GM23338 (cell line): ENCODE measurements at regions not wholly inside any gene's neighbourhood (a gene's known extent, or its start where the extent isn't known, plus 50 kb on each side); places are given as distances from the start of the nearest gene placed in this dataset.

ENCODE experiments used
- ATAC-seq: fragments of 200-7000 bp; cut with Tn5 transposase; 3 replicates; pipeline ENCODE4 v1.9.1; 2020
- DNase-seq: peaks from one replicate; pipeline ENCODE4 v3.0.0-alpha.2; 2015; ENCODE audit warnings: low spot score
- H2AFZ ChIP-seq: fragments of 200-600 bp; sonication (generic); 2 replicates; pipeline ENCODE4 v1.8.0; 2016; ENCODE audit warnings: antibody characterized with exemption, mild to moderate bottlenecking, moderate library complexity
- H3F3A ChIP-seq: fragments of 200-600 bp; sonication (generic); replicated peaks from 2 replicates; pipeline ENCODE4 v1.8.0; 2017; ENCODE audit warnings: antibody characterized with exemption, mixed run types, low read depth
- H3K27ac ChIP-seq: fragments of 200-600 bp; sonication (generic); 2 replicates; pipeline ENCODE4 v1.6.1; 2016; ENCODE audit warnings: low read depth
- H3K27me3 ChIP-seq: fragments of 200-600 bp; sonication (generic); 2 replicates; pipeline ENCODE4 v1.8.0; 2016; ENCODE audit warnings: mild to moderate bottlenecking, mixed run types, moderate library complexity; ENCODE audit not compliant: insufficient read depth
- H3K36me3 ChIP-seq: fragments of 200-600 bp; sonication (generic); 2 replicates; pipeline ENCODE4 v1.8.0; 2016; ENCODE audit warnings: mild to moderate bottlenecking; ENCODE audit not compliant: insufficient read depth
- H3K4me1 ChIP-seq: fragments of 200-600 bp; sonication (generic); 2 replicates; pipeline ENCODE4 v1.8.0; 2016; ENCODE audit warnings: mild to moderate bottlenecking, moderate library complexity; ENCODE audit not compliant: insufficient read depth
- H3K4me2 ChIP-seq: fragments of 200-600 bp; sonication (generic); 2 replicates; pipeline ENCODE4 v1.7.1; 2017; ENCODE audit warnings: mixed run types
- H3K4me3 ChIP-seq: fragments of 200-600 bp; sonication (generic); 2 replicates; pipeline ENCODE4 v1.6.1; 2016; ENCODE audit warnings: mixed run types
- H3K79me2 ChIP-seq: fragments of 200-600 bp; sonication (generic); replicated peaks from 2 replicates; pipeline ENCODE4 v1.8.0; 2017; ENCODE audit warnings: mild to moderate bottlenecking; ENCODE audit not compliant: insufficient read depth
- H3K9me2 ChIP-seq: fragments of 200-600 bp; sonication (generic); 2 replicates; pipeline ENCODE4 v1.8.0; 2017; ENCODE audit not compliant: insufficient read depth
- H4K20me1 ChIP-seq: fragments of 200-600 bp; sonication (generic); replicated peaks from 2 replicates; pipeline ENCODE4 v1.8.0; 2017; ENCODE audit warnings: mild to moderate bottlenecking; ENCODE audit not compliant: insufficient read depth
- H3K27ac Mint-ChIP-seq: 2 replicates; pipeline ENCODE4 v1.8.0; 2020; ENCODE audit warnings: inconsistent platforms, mild to moderate bottlenecking, moderate library complexity, mixed read lengths
- H3K27me3 Mint-ChIP-seq: 3 replicates; pipeline ENCODE4 v1.8.0; 2022; ENCODE audit warnings: low read depth, mild to moderate bottlenecking, moderate library complexity, mixed read lengths, inconsistent platforms; ENCODE audit not compliant: insufficient read depth, poor library complexity
- H3K36me3 Mint-ChIP-seq: 3 replicates; pipeline ENCODE4 v1.8.0; 2021; ENCODE audit warnings: low read depth, mild to moderate bottlenecking, inconsistent platforms, moderate library complexity, mixed read lengths
- H3K4me1 Mint-ChIP-seq: 3 replicates; pipeline ENCODE4 v1.8.0; 2020; ENCODE audit warnings: mild to moderate bottlenecking, inconsistent platforms, mixed read lengths
- H3K4me3 Mint-ChIP-seq: 3 replicates; pipeline ENCODE4 v1.8.0; 2021; ENCODE audit warnings: moderate library complexity, mild to moderate bottlenecking, inconsistent platforms, mixed read lengths
- H3K9me3 Mint-ChIP-seq: 3 replicates; pipeline ENCODE4 v1.8.0; 2020; ENCODE audit warnings: moderate library complexity, mild to moderate bottlenecking, inconsistent platforms, mixed read lengths
- CREB1 ChIP-seq: fragments of 250-450 bp; sonication (Bioruptor Pico); IDR thresholded peaks from 2 replicates; pipeline ENCODE4 v1.5.0; 2020; ENCODE audit warnings: low read depth, mild to moderate bottlenecking, moderate library complexity
- EZH2 ChIP-seq: fragments of 200-600 bp; sonication (generic); IDR thresholded peaks from one replicate; pipeline ENCODE4 v1.8.0; 2017; ENCODE audit warnings: antibody characterized with exemption, mild to moderate bottlenecking, low read depth; ENCODE audit not compliant: unreplicated experiment
- EZH2phosphoT487 ChIP-seq: fragments of 200-600 bp; sonication (generic); IDR thresholded peaks from one replicate; pipeline ENCODE4 v1.8.1; 2018; ENCODE audit warnings: antibody characterized with exemption; ENCODE audit not compliant: unreplicated experiment
- JUNB ChIP-seq: IDR thresholded peaks from one replicate; pipeline ENCODE4 v1.6.1; 2016; ENCODE audit warnings: antibody characterized with exemption; ENCODE audit not compliant: unreplicated experiment
- NANOG ChIP-seq: IDR thresholded peaks from 2 replicates; pipeline ENCODE4 v1.6.1; 2016; ENCODE audit warnings: antibody characterized with exemption, borderline replicate concordance
- POLR2AphosphoS5 ChIP-seq: IDR thresholded peaks from 2 replicates; pipeline ENCODE4 v1.6.1; 2016; ENCODE audit warnings: antibody characterized with exemption, low read depth
- STAT1 ChIP-seq: IDR thresholded peaks from one replicate; pipeline ENCODE4 v1.6.1; 2016; ENCODE audit warnings: antibody characterized with exemption; ENCODE audit not compliant: unreplicated experiment
- ZNF114 ChIP-seq: fragments of 250-450 bp; sonication (Bioruptor Pico); IDR thresholded peaks from 2 replicates; pipeline ENCODE4 v1.5.0; 2020; ENCODE audit warnings: mild to moderate bottlenecking, moderate library complexity
- ZNF331 ChIP-seq: fragments of 250-450 bp; sonication (Bioruptor Pico); IDR thresholded peaks from 2 replicates; pipeline ENCODE4 v1.5.0; 2020; ENCODE audit warnings: low read depth, mild to moderate bottlenecking, moderate library complexity
- TF ChIP-seq, protein P1 (sequence below): fragments of 250-450 bp; sonication (Bioruptor Pico); IDR thresholded peaks from 2 replicates; pipeline ENCODE4 v1.5.0; 2020; ENCODE audit warnings: mild to moderate bottlenecking, moderate library complexity
- TF ChIP-seq, protein P2 (sequence below): IDR thresholded peaks from one replicate; pipeline ENCODE4 v1.6.1; 2018; ENCODE audit warnings: antibody characterized with exemption; ENCODE audit not compliant: unreplicated experiment
- TF ChIP-seq, protein P3 (sequence below), 2 experiments: fragments of 200-600 bp in 1 of 2; sonication (generic) in 1 of 2; conservative IDR thresholded peaks; 2 replicates each; pipeline versions ENCODE4 v1.5.1 to v1.6.1; 2016 to 2017; ENCODE audit warnings: antibody characterized with exemption in 2 of 2, low read depth in 2 of 2, mild to moderate bottlenecking in 2 of 2, moderate library complexity in 1 of 2
- TF ChIP-seq, protein P4 (sequence below): IDR thresholded peaks from 2 replicates; pipeline ENCODE4 v1.6.1; 2016; ENCODE audit warnings: antibody characterized with exemption

- H3K36me3 Mint-ChIP-seq = no peaks in the 10 kb centered on the region
- Histone ChIP-seq H3K4me1 (no peaks in the 10 kb centered on the region), H3K4me2 (no peak overlapping the region)
Measured at GRCh38 chr3:177479630-177480029, 282.3 kb upstream of the TBL1XR1 start.

More at GRCh38 chr3:177479630-177480029, 282.3 kb upstream of the TBL1XR1 start:
- H3K79me2 ChIP-seq = no peaks in the 10 kb centered on the region
- H3K9me2 ChIP-seq = no peaks in the 10 kb centered on the region
- H3K36me3 ChIP-seq = no peaks in the 10 kb centered on the region
- no peaks in the 10 kb centered on the region for H4K20me1 ChIP-seq
- H3K27me3 ChIP-seq = no peaks in the 10 kb centered on the region
- no peak for ATAC-seq
- Mint-ChIP-seq H3K4me3 (no peak overlapping the region), H3K27me3 (peaks cover 1% of the 10 kb centered on the region), H3K9me3 (no peaks in the 10 kb centered on the region), H3K4me1 (peaks cover 6% of the 10 kb centered on the region; the same call in 1 of the 3 replicates), H3K27ac (no peak overlapping the region)
- TF ChIP-seq ZNF331 (no peak), EZH2 (no peak), EZH2phosphoT487 (no peak), JUNB (no peak), NANOG (no peak), ZNF114 (CRISPR knock-in tag) (no peak), STAT1 (no peak), CREB1 (CRISPR knock-in tag) (no peak), POLR2AphosphoS5 (no peak)
- TF ChIP-seq, protein P1, sequence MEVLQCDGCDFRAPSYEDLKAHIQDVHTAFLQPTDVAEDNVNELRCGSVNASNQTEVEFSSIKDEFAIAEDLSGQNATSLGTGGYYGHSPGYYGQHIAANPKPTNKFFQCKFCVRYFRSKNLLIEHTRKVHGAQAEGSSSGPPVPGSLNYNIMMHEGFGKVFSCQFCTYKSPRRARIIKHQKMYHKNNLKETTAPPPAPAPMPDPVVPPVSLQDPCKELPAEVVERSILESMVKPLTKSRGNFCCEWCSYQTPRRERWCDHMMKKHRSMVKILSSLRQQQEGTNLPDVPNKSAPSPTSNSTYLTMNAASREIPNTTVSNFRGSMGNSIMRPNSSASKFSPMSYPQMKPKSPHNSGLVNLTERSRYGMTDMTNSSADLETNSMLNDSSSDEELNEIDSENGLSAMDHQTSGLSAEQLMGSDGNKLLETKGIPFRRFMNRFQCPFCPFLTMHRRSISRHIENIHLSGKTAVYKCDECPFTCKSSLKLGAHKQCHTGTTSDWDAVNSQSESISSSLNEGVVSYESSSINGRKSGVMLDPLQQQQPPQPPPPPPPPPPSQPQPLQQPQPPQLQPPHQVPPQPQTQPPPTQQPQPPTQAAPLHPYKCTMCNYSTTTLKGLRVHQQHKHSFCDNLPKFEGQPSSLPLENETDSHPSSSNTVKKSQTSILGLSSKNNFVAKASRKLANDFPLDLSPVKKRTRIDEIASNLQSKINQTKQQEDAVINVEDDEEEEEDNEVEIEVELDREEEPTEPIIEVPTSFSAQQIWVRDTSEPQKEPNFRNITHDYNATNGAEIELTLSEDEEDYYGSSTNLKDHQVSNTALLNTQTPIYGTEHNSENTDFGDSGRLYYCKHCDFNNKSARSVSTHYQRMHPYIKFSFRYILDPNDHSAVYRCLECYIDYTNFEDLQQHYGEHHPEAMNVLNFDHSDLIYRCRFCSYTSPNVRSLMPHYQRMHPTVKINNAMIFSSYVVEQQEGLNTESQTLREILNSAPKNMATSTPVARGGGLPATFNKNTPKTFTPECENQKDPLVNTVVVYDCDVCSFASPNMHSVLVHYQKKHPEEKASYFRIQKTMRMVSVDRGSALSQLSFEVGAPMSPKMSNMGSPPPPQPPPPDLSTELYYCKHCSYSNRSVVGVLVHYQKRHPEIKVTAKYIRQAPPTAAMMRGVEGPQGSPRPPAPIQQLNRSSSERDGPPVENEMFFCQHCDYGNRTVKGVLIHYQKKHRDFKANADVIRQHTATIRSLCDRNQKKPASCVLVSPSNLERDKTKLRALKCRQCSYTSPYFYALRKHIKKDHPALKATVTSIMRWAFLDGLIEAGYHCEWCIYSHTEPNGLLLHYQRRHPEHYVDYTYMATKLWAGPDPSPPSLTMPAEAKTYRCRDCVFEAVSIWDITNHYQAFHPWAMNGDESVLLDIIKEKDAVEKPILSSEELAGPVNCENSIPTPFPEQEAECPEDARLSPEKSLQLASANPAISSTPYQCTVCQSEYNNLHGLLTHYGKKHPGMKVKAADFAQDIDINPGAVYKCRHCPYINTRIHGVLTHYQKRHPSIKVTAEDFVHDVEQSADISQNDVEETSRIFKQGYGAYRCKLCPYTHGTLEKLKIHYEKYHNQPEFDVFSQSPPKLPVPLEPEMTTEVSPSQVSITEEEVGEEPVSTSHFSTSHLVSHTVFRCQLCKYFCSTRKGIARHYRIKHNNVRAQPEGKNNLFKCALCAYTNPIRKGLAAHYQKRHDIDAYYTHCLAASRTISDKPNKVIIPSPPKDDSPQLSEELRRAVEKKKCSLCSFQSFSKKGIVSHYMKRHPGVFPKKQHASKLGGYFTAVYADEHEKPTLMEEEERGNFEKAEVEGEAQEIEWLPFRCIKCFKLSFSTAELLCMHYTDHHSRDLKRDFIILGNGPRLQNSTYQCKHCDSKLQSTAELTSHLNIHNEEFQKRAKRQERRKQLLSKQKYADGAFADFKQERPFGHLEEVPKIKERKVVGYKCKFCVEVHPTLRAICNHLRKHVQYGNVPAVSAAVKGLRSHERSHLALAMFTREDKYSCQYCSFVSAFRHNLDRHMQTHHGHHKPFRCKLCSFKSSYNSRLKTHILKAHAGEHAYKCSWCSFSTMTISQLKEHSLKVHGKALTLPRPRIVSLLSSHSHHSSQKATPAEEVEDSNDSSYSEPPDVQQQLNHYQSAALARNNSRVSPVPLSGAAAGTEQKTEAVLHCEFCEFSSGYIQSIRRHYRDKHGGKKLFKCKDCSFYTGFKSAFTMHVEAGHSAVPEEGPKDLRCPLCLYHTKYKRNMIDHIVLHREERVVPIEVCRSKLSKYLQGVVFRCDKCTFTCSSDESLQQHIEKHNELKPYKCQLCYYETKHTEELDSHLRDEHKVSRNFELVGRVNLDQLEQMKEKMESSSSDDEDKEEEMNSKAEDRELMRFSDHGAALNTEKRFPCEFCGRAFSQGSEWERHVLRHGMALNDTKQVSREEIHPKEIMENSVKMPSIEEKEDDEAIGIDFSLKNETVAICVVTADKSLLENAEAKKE (CRISPR knock-in tag) = no peak
- TF ChIP-seq, protein P2, sequence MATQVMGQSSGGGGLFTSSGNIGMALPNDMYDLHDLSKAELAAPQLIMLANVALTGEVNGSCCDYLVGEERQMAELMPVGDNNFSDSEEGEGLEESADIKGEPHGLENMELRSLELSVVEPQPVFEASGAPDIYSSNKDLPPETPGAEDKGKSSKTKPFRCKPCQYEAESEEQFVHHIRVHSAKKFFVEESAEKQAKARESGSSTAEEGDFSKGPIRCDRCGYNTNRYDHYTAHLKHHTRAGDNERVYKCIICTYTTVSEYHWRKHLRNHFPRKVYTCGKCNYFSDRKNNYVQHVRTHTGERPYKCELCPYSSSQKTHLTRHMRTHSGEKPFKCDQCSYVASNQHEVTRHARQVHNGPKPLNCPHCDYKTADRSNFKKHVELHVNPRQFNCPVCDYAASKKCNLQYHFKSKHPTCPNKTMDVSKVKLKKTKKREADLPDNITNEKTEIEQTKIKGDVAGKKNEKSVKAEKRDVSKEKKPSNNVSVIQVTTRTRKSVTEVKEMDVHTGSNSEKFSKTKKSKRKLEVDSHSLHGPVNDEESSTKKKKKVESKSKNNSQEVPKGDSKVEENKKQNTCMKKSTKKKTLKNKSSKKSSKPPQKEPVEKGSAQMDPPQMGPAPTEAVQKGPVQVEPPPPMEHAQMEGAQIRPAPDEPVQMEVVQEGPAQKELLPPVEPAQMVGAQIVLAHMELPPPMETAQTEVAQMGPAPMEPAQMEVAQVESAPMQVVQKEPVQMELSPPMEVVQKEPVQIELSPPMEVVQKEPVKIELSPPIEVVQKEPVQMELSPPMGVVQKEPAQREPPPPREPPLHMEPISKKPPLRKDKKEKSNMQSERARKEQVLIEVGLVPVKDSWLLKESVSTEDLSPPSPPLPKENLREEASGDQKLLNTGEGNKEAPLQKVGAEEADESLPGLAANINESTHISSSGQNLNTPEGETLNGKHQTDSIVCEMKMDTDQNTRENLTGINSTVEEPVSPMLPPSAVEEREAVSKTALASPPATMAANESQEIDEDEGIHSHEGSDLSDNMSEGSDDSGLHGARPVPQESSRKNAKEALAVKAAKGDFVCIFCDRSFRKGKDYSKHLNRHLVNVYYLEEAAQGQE = no peak
- TF ChIP-seq, protein P3, sequence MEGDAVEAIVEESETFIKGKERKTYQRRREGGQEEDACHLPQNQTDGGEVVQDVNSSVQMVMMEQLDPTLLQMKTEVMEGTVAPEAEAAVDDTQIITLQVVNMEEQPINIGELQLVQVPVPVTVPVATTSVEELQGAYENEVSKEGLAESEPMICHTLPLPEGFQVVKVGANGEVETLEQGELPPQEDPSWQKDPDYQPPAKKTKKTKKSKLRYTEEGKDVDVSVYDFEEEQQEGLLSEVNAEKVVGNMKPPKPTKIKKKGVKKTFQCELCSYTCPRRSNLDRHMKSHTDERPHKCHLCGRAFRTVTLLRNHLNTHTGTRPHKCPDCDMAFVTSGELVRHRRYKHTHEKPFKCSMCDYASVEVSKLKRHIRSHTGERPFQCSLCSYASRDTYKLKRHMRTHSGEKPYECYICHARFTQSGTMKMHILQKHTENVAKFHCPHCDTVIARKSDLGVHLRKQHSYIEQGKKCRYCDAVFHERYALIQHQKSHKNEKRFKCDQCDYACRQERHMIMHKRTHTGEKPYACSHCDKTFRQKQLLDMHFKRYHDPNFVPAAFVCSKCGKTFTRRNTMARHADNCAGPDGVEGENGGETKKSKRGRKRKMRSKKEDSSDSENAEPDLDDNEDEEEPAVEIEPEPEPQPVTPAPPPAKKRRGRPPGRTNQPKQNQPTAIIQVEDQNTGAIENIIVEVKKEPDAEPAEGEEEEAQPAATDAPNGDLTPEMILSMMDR (conservative IDR thresholded peaks at IDR 0.05; ENCODE audit: low read depth in 2 of 2) = no peak
- TF ChIP-seq, protein P4, sequence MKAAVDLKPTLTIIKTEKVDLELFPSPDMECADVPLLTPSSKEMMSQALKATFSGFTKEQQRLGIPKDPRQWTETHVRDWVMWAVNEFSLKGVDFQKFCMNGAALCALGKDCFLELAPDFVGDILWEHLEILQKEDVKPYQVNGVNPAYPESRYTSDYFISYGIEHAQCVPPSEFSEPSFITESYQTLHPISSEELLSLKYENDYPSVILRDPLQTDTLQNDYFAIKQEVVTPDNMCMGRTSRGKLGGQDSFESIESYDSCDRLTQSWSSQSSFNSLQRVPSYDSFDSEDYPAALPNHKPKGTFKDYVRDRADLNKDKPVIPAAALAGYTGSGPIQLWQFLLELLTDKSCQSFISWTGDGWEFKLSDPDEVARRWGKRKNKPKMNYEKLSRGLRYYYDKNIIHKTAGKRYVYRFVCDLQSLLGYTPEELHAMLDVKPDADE = no peak
- no peak overlapping the region for H3K27ac ChIP-seq
- H3K4me3 ChIP-seq = no peak overlapping the region
- no peak for DNase-seq
- no peaks in the 10 kb centered on the region for H3F3A ChIP-seq
- no peak overlapping the region for H2AFZ ChIP-seq
